KMS-11 (cell line): ENCODE measurements at regions not wholly inside any gene's neighbourhood (a gene's known extent, or its start where the extent isn't known, plus 50 kb on each side); places are given as distances from the start of the nearest gene placed in this dataset.

Source experiments
- H2AFZ ChIP-seq: fragments of 200-600 bp; sonication (generic); 2 replicates; pipeline ENCODE4 v1.6.1; 2016; ENCODE audit warnings: antibody characterized with exemption, mixed run types, low read depth
- H3K27ac ChIP-seq: fragments of 200-600 bp; sonication (generic); 2 replicates; pipeline ENCODE4 v1.6.1; 2016; ENCODE audit warnings: mild to moderate bottlenecking, mixed run types
- H3K27me3 ChIP-seq: fragments of 200-600 bp; sonication (generic); 2 replicates; pipeline ENCODE4 v1.6.1; 2017; ENCODE audit warnings: mild to moderate bottlenecking, low read depth, mixed run types, moderate library complexity; ENCODE audit not compliant: insufficient read depth
- H3K36me3 ChIP-seq: fragments of 200-600 bp; sonication (generic); 2 replicates; pipeline ENCODE4 v1.6.1; 2017; ENCODE audit warnings: mild to moderate bottlenecking, mixed run types; ENCODE audit not compliant: insufficient read depth
- H3K4me1 ChIP-seq: fragments of 200-600 bp; sonication (generic); 2 replicates; pipeline ENCODE4 v1.6.1; 2016; ENCODE audit warnings: mild to moderate bottlenecking, low read depth, mixed run types; ENCODE audit not compliant: poor library complexity, severe bottlenecking
- H3K4me2 ChIP-seq: fragments of 200-600 bp; sonication (generic); 2 replicates; pipeline ENCODE4 v1.7.0; 2016; ENCODE audit warnings: mild to moderate bottlenecking, mixed run types
- H3K4me3 ChIP-seq: fragments of 200-600 bp; sonication (generic); IDR thresholded peaks from 2 replicates; pipeline ENCODE4 v1.6.1; 2017; ENCODE audit warnings: low read depth, low read length, mixed read lengths; ENCODE audit not compliant: insufficient read depth
- H3K79me2 ChIP-seq: fragments of 200-600 bp; sonication (generic); 2 replicates; pipeline ENCODE4 v1.6.1; 2016; ENCODE audit warnings: low read depth, mixed run types; ENCODE audit not compliant: insufficient read depth
- H3K9ac ChIP-seq: fragments of 200-600 bp; sonication (generic); 2 replicates; pipeline ENCODE4 v1.6.1; 2016; ENCODE audit warnings: mild to moderate bottlenecking, mixed run types
- H4K20me1 ChIP-seq: fragments of 200-600 bp; sonication (generic); 2 replicates; pipeline ENCODE4 v1.6.1; 2016; ENCODE audit warnings: mild to moderate bottlenecking, mixed run types; ENCODE audit not compliant: insufficient read depth
- CTCF ChIP-seq: fragments of 200-600 bp; sonication (generic); conservative IDR thresholded peaks from 2 replicates; pipeline ENCODE4 v1.6.1; 2017; ENCODE audit warnings: low read depth, mild to moderate bottlenecking, antibody characterized with exemption, low read length, moderate library complexity, mixed read lengths

GRCh38 chrX:147838465-147839131, 73.1 kb upstream of the FMR1 start:
- no peaks in the 10 kb centered on the region for H3K27me3 ChIP-seq
- no peak overlapping the region for H3K9ac ChIP-seq
- no peaks in the 10 kb centered on the region for H3K79me2 ChIP-seq
- no peaks in the 10 kb centered on the region for H4K20me1 ChIP-seq
- H3K4me3 ChIP-seq = no peak overlapping the region
- H3K4me1 ChIP-seq = no peaks in the 10 kb centered on the region
- TF ChIP-seq CTCF = peak; percentile 65
- no peak overlapping the region for H3K4me2 ChIP-seq
- no peak overlapping the region for H3K27ac ChIP-seq
- no peaks in the 10 kb centered on the region for H3K36me3 ChIP-seq
- no peak overlapping the region for H2AFZ ChIP-seq

GRCh38 chrX:147846676-147847075, 65.0 kb upstream of the FMR1 start:
- H4K20me1 ChIP-seq = no peaks in the 10 kb centered on the region
- H3K9ac ChIP-seq = no peak overlapping the region

GRCh38 chrX:147847999-147848398, 63.7 kb upstream of the FMR1 start:
- no peaks in the 10 kb centered on the region for H3K4me1 ChIP-seq
- no peaks in the 10 kb centered on the region for H3K36me3 ChIP-seq
- H3K79me2 ChIP-seq = no peaks in the 10 kb centered on the region
- TF ChIP-seq CTCF = no peak
- no peak overlapping the region for H2AFZ ChIP-seq
- H3K4me2 ChIP-seq = no peak overlapping the region
- H3K27ac ChIP-seq = no peak overlapping the region
- H3K9ac ChIP-seq = no peak overlapping the region
- H3K4me3 ChIP-seq = no peak overlapping the region
- no peaks in the 10 kb centered on the region for H3K27me3 ChIP-seq
- H4K20me1 ChIP-seq = no peaks in the 10 kb centered on the region

More at GRCh38 chrX:147846676-147847075, 65.0 kb upstream of the FMR1 start:
- Histone ChIP-seq H3K36me3 (no peaks in the 10 kb centered on the region), H3K4me1 (no peaks in the 10 kb centered on the region), H3K27ac (no peak overlapping the region), H3K79me2 (no peaks in the 10 kb centered on the region), H3K4me3 (no peak overlapping the region), H3K4me2 (no peak overlapping the region), H3K27me3 (no peaks in the 10 kb centered on the region), H2AFZ (no peak overlapping the region)
- no peak for TF ChIP-seq CTCF

DNA sequence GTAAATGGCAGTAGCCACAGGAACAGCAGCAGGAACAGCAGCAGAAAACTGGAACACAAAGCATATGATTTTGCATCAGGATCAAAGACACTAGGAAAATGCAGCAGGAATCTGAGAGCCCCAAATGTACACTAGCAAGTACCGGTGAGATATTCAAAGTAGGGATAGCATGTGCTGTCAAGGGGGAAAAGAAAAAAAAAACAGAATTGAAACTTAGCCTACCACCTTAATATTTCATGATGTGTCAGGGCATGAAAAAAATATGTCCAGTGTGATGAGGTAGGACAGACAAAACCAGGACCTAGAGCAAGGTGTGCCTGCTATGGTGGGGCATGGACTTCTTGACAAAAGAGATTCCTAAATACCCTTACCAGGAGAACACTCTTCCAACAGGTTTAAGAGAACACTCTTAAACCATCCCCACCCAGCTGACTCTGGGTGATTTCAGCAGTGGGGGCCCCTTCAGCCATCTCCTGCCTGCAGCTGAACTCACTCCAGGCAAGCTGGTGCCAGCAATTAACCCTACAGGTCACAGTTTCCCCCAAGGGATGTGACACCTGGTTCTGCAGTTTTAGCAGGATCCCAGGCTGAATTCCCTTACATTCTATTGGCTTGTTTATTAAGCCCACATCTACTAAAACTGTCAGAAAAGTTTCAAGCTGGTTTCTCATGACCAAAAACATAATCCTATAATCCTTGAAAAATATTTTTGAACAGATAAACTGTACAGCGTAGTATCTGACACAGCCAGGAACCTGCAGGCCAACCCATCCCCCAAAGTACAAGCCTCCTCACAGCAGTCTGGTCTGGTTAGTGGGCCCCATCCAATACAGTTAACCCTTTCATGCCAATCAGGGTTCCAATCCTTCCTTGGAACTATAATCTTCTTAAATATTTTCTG, 62.9 kb upstream of the FMR1 start:
- Histone ChIP-seq H2AFZ (no peak overlapping the region), H3K27ac (no peak overlapping the region), H3K79me2 (no peaks in the 10 kb centered on the region), H3K4me2 (no peak overlapping the region), H3K36me3 (no peaks in the 10 kb centered on the region), H3K9ac (no peak overlapping the region), H3K4me1 (no peaks in the 10 kb centered on the region), H4K20me1 (no peaks in the 10 kb centered on the region), H3K27me3 (no peaks in the 10 kb centered on the region), H3K4me3 (no peak overlapping the region)
- TF ChIP-seq CTCF = no peak
